Thyroid gland (tissue), 4 donors: ENCODE measurements at regions not wholly inside any gene's neighbourhood (a gene's known extent, or its start where the extent isn't known, plus 50 kb on each side); places are given as distances from the start of the nearest gene placed in this dataset.

Source experiments
- POLR2A ChIP-seq, 2 donors: fragments of 450-650 bp; IDR thresholded peaks; one replicate each; pipeline ENCODE4 v1.6.1; 2017; ENCODE audit warnings: antibody characterized with exemption in 2 of 2, mild to moderate bottlenecking in 2 of 2, moderate library complexity in 1 of 2
- TF ChIP-seq, protein P1 (sequence below), 6 experiments: fragments of 200-600 bp in 3 of 6; fragments of 450-650 bp in 3 of 6; sonication (generic) in 3 of 6; IDR thresholded peaks; one replicate each; pipeline ENCODE4 v1.5.1; 2016 to 2019; ENCODE audit warnings: antibody characterized with exemption in 6 of 6, mild to moderate bottlenecking in 2 of 6, inconsistent platforms in 1 of 6, moderate library complexity in 1 of 6

DNA sequence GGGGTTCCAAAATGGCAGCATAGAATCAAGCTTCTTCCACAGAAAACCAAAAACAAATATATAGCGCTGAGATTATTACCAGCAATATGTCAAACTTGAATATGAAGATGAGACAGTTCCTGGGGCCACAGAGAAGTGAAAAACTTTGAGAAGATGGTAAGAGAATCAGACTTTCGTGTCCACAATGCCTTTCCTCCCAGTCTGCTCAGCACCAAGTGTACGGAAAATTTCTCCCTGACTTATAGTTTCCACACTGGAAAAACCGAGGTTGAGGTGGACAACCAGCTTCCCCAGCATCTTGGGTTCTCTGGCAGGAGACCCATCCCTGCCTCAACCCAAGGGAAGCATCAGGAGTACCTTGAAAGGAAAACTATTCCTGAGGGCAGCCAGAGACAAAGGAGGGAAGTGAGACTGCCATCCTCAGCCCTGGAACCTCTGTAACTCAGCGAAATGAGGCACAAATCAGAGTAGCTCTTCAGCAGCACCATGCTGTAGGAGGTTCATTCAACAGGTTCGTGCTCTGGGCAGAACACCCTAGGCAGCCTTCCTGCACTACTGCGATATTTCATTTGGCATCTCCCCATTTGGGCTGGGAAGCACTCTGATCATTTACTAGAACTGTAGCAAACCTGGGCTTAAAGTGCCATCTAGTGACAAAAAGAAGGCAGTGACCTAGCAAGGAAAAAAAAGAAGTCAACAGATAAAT is 52.4 kb upstream of the CAPRIN2 start:
- TF ChIP-seq, protein P1, sequence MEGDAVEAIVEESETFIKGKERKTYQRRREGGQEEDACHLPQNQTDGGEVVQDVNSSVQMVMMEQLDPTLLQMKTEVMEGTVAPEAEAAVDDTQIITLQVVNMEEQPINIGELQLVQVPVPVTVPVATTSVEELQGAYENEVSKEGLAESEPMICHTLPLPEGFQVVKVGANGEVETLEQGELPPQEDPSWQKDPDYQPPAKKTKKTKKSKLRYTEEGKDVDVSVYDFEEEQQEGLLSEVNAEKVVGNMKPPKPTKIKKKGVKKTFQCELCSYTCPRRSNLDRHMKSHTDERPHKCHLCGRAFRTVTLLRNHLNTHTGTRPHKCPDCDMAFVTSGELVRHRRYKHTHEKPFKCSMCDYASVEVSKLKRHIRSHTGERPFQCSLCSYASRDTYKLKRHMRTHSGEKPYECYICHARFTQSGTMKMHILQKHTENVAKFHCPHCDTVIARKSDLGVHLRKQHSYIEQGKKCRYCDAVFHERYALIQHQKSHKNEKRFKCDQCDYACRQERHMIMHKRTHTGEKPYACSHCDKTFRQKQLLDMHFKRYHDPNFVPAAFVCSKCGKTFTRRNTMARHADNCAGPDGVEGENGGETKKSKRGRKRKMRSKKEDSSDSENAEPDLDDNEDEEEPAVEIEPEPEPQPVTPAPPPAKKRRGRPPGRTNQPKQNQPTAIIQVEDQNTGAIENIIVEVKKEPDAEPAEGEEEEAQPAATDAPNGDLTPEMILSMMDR (IDR thresholded peaks at IDR 0.05) = peak; percentile 42 to 97 (median 77)
- no peak for TF ChIP-seq POLR2A (IDR thresholded peaks at IDR 0.05)
